ENCODE measurements at regions not wholly inside any gene's neighbourhood (a gene's known extent, or its start where the extent isn't known, plus 50 kb on each side); places are given as distances from the start of the nearest gene placed in this dataset.
"Not testable (repeated sequence)": the region's sequence is repeated elsewhere in the genome, so short reads cannot be mapped to it uniquely, and the experiment has no call there.

GRCh38 chr10:29823553-29824080 is 188.8 kb upstream of the SVIL start:
- ATAC-seq: no peak

GRCh38 chr10:29820890-29821461 is 186.2 kb upstream of the SVIL start:
- peak; percentile 91 for ATAC-seq

- no peak for ATAC-seq
Observed at GRCh38 chr10:29816801-29817558, 182.2 kb upstream of the SVIL start.

- no peak for ATAC-seq
Observed at GRCh38 chr10:29815572-29815971, 180.8 kb upstream of the SVIL start.

- ATAC-seq: peak; percentile 80
Observed at GRCh38 chr10:29811751-29812427, 177.1 kb upstream of the SVIL start.

- ATAC-seq: no peak
Observed at GRCh38 chr10:29810816-29811215, 176.0 kb upstream of the SVIL start.

GRCh38 chr10:29810231-29810630 is 175.5 kb upstream of the SVIL start:
- ATAC-seq: not testable (repeated sequence)

- ATAC-seq: no peak
Observed at GRCh38 chr10:29809383-29809782, 174.6 kb upstream of the SVIL start.

GRCh38 chr10:29807163-29807806 is 172.5 kb upstream of the SVIL start:
- peak; percentile 83 for ATAC-seq

GRCh38 chr10:29806350-29806788 is 171.6 kb upstream of the SVIL start:
- ATAC-seq: no peak

GRCh38 chr10:29805134-29805723 is 170.5 kb upstream of the SVIL start:
- ATAC-seq: no peak

- ATAC-seq: peak; percentile 83
Observed at GRCh38 chr10:29804025-29804852, 169.5 kb upstream of the SVIL start.

GRCh38 chr10:29802171-29802570 is 167.4 kb upstream of the SVIL start:
- no peak for ATAC-seq

GRCh38 chr10:29798921-29799690 is 164.3 kb upstream of the SVIL start:
- no peak for ATAC-seq

- no peak for ATAC-seq
Observed at GRCh38 chr10:29797616-29798015, 162.8 kb upstream of the SVIL start.

GRCh38 chr10:29795850-29796249 is 161.1 kb upstream of the SVIL start:
- no peak for ATAC-seq

GRCh38 chr10:29794776-29795611 is 160.2 kb upstream of the SVIL start:
- ATAC-seq: no peak

GRCh38 chr10:29791773-29792172 is 157.0 kb upstream of the SVIL start:
- peak; percentile 23 for ATAC-seq

GRCh38 chr10:29790207-29790606 is 155.4 kb upstream of the SVIL start:
- ATAC-seq: no peak

GRCh38 chr10:29788113-29788512 is 153.3 kb upstream of the SVIL start:
- ATAC-seq: no peak

Data from esophagus mucosa (tissue), 1 donor.